ENCODE measurements at regions not wholly inside any gene's neighbourhood (a gene's known extent, or its start where the extent isn't known, plus 50 kb on each side); places are given as distances from the start of the nearest gene placed in this dataset.

DNA sequence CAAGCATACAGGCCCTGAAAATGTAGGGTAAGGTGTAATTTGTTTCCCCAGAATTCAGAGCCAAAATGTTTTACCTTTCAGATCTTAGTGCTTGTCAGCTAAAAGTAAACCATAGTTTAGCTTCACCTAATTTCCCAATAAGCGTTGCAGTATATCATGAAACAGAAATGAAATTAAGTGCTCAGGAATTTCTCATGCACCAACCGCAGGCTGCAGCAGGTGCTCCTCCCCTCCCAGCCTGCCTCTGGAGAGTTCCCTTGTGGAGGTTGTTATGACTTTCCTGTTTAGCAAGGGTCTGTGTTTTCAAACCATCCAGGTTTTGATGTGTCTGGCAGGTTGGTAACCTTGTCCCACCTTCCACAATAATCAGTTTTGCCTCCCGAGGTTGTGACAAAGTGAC is 118.5 kb downstream of the HLX start:
- no peak for TF ChIP-seq POLR2A (IDR thresholded peaks at IDR 0.05)
- TF ChIP-seq, protein P1, sequence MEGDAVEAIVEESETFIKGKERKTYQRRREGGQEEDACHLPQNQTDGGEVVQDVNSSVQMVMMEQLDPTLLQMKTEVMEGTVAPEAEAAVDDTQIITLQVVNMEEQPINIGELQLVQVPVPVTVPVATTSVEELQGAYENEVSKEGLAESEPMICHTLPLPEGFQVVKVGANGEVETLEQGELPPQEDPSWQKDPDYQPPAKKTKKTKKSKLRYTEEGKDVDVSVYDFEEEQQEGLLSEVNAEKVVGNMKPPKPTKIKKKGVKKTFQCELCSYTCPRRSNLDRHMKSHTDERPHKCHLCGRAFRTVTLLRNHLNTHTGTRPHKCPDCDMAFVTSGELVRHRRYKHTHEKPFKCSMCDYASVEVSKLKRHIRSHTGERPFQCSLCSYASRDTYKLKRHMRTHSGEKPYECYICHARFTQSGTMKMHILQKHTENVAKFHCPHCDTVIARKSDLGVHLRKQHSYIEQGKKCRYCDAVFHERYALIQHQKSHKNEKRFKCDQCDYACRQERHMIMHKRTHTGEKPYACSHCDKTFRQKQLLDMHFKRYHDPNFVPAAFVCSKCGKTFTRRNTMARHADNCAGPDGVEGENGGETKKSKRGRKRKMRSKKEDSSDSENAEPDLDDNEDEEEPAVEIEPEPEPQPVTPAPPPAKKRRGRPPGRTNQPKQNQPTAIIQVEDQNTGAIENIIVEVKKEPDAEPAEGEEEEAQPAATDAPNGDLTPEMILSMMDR (IDR thresholded peaks at IDR 0.05): no peak

All from Peyer's patch (tissue), 4 donors.